OCI-M2 (cell line): ENCODE measurements at regions not wholly inside any gene's neighbourhood (a gene's known extent, or its start where the extent isn't known, plus 50 kb on each side); places are given as distances from the start of the nearest gene placed in this dataset.

Experiments
- DNase-seq: peaks from one replicate; lab custom pipeline; 2025; ENCODE audit not compliant: unreplicated experiment; lab: John Stamatoyannopoulos, UW

- DNase-seq, result no peak
These were observed 60.4 kb upstream of the BTG1 start for GRCh38 chr12:92206011-92206410.

GRCh38 chr12:92199819-92200576 is 54.4 kb upstream of the BTG1 start:
- DNase-seq, result no peak

- DNase-seq, result no peak
These were observed 52.2 kb upstream of the BTG1 start for GRCh38 chr12:92197815-92198214.

- no peak for DNase-seq
These were observed 50.7 kb upstream of the BTG1 start for GRCh38 chr12:92196368-92196767.
